ENCODE measurements at regions not wholly inside any gene's neighbourhood (a gene's known extent, or its start where the extent isn't known, plus 50 kb on each side); places are given as distances from the start of the nearest gene placed in this dataset.

GRCh38 chr3:181493423-181493822, 218.3 kb upstream of the SOX2 start:
- Histone ChIP-seq H3K9me3 (ENCODE audit: insufficient read depth, low read length) (no peaks in the 10 kb centered on the region), H3F3A (ENCODE audit: insufficient read depth) (no peaks in the 10 kb centered on the region), H3K9me2 (replicated peaks; ENCODE audit: insufficient read depth, low read length) (no peaks in the 10 kb centered on the region), H4K20me1 (ENCODE audit: low read depth, low read length) (no peaks in the 10 kb centered on the region), H3K4me3 (ENCODE audit: insufficient read depth, low read length, poor library complexity, severe bottlenecking) (no peak overlapping the region), H3K36me3 (ENCODE audit: low read length) (no peaks in the 10 kb centered on the region), H3K9ac (ENCODE audit: low read length) (no peak overlapping the region), H3K4me2 (ENCODE audit: low read depth, low read length, poor library complexity, severe bottlenecking) (no peak overlapping the region), H3K27me3 (ENCODE audit: low read length) (no peaks in the 10 kb centered on the region), H2AFZ (ENCODE audit: low read depth, low read length, severe bottlenecking) (no peak overlapping the region), H3K79me2 (ENCODE audit: insufficient read depth, low read length) (no peaks in the 10 kb centered on the region), H3K27ac (ENCODE audit: low read depth, low read length) (no peak overlapping the region)
- TF ChIP-seq EZH2phosphoT487 (conservative IDR thresholded peaks at IDR 0.05; ENCODE audit: low read length) (no peak), CTCF (IDR thresholded peaks at IDR 0.05; ENCODE audit: insufficient read depth, low read length, poor library complexity, severe bottlenecking) (no peak)

GRCh38 chr3:181488536-181488935, 223.2 kb upstream of the SOX2 start:
- Histone ChIP-seq H3K27ac (ENCODE audit: low read depth, low read length) (no peak overlapping the region), H4K20me1 (ENCODE audit: low read depth, low read length) (no peaks in the 10 kb centered on the region), H3K4me3 (ENCODE audit: insufficient read depth, low read length, poor library complexity, severe bottlenecking) (no peak overlapping the region), H3F3A (ENCODE audit: insufficient read depth) (no peaks in the 10 kb centered on the region), H3K79me2 (ENCODE audit: insufficient read depth, low read length) (no peaks in the 10 kb centered on the region), H3K4me2 (ENCODE audit: low read depth, low read length, poor library complexity, severe bottlenecking) (no peak overlapping the region), H2AFZ (ENCODE audit: low read depth, low read length, severe bottlenecking) (no peak overlapping the region), H3K36me3 (ENCODE audit: low read length) (no peaks in the 10 kb centered on the region), H3K9me3 (ENCODE audit: insufficient read depth, low read length) (no peaks in the 10 kb centered on the region), H3K27me3 (ENCODE audit: low read length) (no peaks in the 10 kb centered on the region), H3K9ac (ENCODE audit: low read length) (no peak overlapping the region), H3K9me2 (replicated peaks; ENCODE audit: insufficient read depth, low read length) (no peaks in the 10 kb centered on the region)
- TF ChIP-seq CTCF (IDR thresholded peaks at IDR 0.05; ENCODE audit: insufficient read depth, low read length, poor library complexity, severe bottlenecking) (no peak), EZH2phosphoT487 (conservative IDR thresholded peaks at IDR 0.05; ENCODE audit: low read length) (no peak)

GRCh38 chr3:181487236-181487978, 224.3 kb upstream of the SOX2 start:
- no peaks in the 10 kb centered on the region for H3K9me3 ChIP-seq (ENCODE audit: insufficient read depth, low read length)
- no peak overlapping the region for H3K4me3 ChIP-seq (ENCODE audit: insufficient read depth, low read length, poor library complexity, severe bottlenecking)
- H2AFZ ChIP-seq (ENCODE audit: low read depth, low read length, severe bottlenecking) = no peak overlapping the region
- no peak overlapping the region for H3K9ac ChIP-seq (ENCODE audit: low read length)
- no peak overlapping the region for H3K27ac ChIP-seq (ENCODE audit: low read depth, low read length)
- no peak overlapping the region for H3K4me2 ChIP-seq (ENCODE audit: low read depth, low read length, poor library complexity, severe bottlenecking)
- no peaks in the 10 kb centered on the region for H3K9me2 ChIP-seq (replicated peaks; ENCODE audit: insufficient read depth, low read length)
- H3F3A ChIP-seq (ENCODE audit: insufficient read depth) = no peaks in the 10 kb centered on the region
- no peaks in the 10 kb centered on the region for H3K36me3 ChIP-seq (ENCODE audit: low read length)
- no peaks in the 10 kb centered on the region for H3K79me2 ChIP-seq (ENCODE audit: insufficient read depth, low read length)
- H3K27me3 ChIP-seq (ENCODE audit: low read length) = no peaks in the 10 kb centered on the region
- TF ChIP-seq CTCF (IDR thresholded peaks at IDR 0.05; ENCODE audit: insufficient read depth, low read length, poor library complexity, severe bottlenecking) (no peak), EZH2phosphoT487 (conservative IDR thresholded peaks at IDR 0.05; ENCODE audit: low read length) (no peak)
- H4K20me1 ChIP-seq (ENCODE audit: low read depth, low read length) = no peaks in the 10 kb centered on the region

Data from SU-DHL-6 (cell line).